Heart left ventricle (tissue), 13 donors: ENCODE measurements at regions not wholly inside any gene's neighbourhood (a gene's known extent, or its start where the extent isn't known, plus 50 kb on each side); places are given as distances from the start of the nearest gene placed in this dataset.

Experiments
- POLR2A ChIP-seq, 2 donors: fragments of 450-650 bp; IDR thresholded peaks; one replicate each; pipeline ENCODE4 v1.6.1; 2017; ENCODE audit warnings: antibody characterized with exemption in 2 of 2, mild to moderate bottlenecking in 2 of 2, moderate library complexity in 2 of 2
- TF ChIP-seq, protein P1 (sequence below), 12 donors: fragments of 200-600 bp; sonication (generic) in 4 of 12; IDR thresholded peaks; one replicate each; pipeline versions ENCODE4 v1.5.0 to v1.8.0; 2018 to 2022; ENCODE audit warnings: antibody characterized with exemption in 12 of 12, mild to moderate bottlenecking in 5 of 12
- donor health status: ischemic (EF 13 %, LVEDD 7.1; RV severe dilation, severe dysfunction).
- donor health status: DM: no; HTN: yes; CAD: no.
- donor health status: DM: no; HTN: no; CAD: no.
- donor health status: ischemic (EF 25% LVEDD 6.9; RV normal size, moderate dysfunction).
- donor health status: ischemic (EF 25% LVEDD 5.7; RV mildly dilated, moderate dysfunction).
- donor health status: ischemic (EF 35%, LVEDD 5.7; RV mildly dilated, moderate dysfunction).
- donor health status: nonischemic (EF 11% LVEDD 7.7; RV severe dilation, severe dysfunction).
- donor health status: DM: yes; HTN: yes; CAD: no.
- donor health status: PGD.
- donor health status: ischemic (EF 29% LVEDD 5.4; RV normal size, mild dysfunction).
- donor health status: nonischemic (EF 23%, LVEDD 6.1; RV moderate dilation, normal function).

DNA sequence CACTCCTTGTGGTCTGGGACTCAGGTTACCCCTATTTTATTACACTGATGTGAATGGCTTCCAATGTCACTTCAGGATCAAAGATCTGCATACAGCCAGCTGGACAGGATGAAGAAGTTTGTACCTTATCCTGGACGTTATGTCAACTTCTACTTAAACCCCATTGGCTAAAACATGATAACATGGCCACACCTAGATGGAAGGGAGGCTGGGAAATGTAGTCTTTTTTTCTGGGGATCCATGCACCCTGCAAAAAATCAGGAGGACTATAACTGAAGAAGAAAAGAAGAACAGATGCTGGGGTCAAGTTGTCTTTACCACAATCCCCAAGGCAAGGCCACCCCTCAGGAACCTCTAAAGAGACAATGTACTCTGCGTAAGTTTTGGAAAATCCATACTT is 459.2 kb downstream of the BCOR start:
- TF ChIP-seq, protein P1, sequence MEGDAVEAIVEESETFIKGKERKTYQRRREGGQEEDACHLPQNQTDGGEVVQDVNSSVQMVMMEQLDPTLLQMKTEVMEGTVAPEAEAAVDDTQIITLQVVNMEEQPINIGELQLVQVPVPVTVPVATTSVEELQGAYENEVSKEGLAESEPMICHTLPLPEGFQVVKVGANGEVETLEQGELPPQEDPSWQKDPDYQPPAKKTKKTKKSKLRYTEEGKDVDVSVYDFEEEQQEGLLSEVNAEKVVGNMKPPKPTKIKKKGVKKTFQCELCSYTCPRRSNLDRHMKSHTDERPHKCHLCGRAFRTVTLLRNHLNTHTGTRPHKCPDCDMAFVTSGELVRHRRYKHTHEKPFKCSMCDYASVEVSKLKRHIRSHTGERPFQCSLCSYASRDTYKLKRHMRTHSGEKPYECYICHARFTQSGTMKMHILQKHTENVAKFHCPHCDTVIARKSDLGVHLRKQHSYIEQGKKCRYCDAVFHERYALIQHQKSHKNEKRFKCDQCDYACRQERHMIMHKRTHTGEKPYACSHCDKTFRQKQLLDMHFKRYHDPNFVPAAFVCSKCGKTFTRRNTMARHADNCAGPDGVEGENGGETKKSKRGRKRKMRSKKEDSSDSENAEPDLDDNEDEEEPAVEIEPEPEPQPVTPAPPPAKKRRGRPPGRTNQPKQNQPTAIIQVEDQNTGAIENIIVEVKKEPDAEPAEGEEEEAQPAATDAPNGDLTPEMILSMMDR (IDR thresholded peaks at IDR 0.05): no peak
- no peak for TF ChIP-seq POLR2A (IDR thresholded peaks at IDR 0.05)
